Neural progenitor cell (in vitro differentiated cells): ENCODE measurements at regions not wholly inside any gene's neighbourhood (a gene's known extent, or its start where the extent isn't known, plus 50 kb on each side); places are given as distances from the start of the nearest gene placed in this dataset.

Source experiments
- EZH2phosphoT487 ChIP-seq: fragments of 200-600 bp; sonication (generic); IDR thresholded peaks from 2 replicates; pipeline ENCODE4 v1.6.1; 2017; ENCODE audit warnings: antibody characterized with exemption
- TF ChIP-seq, protein P1 (sequence below): fragments of 200-600 bp; sonication (generic); IDR thresholded peaks from 2 replicates; pipeline ENCODE4 v1.5.1; 2017; ENCODE audit warnings: antibody characterized with exemption, mild to moderate bottlenecking

DNA sequence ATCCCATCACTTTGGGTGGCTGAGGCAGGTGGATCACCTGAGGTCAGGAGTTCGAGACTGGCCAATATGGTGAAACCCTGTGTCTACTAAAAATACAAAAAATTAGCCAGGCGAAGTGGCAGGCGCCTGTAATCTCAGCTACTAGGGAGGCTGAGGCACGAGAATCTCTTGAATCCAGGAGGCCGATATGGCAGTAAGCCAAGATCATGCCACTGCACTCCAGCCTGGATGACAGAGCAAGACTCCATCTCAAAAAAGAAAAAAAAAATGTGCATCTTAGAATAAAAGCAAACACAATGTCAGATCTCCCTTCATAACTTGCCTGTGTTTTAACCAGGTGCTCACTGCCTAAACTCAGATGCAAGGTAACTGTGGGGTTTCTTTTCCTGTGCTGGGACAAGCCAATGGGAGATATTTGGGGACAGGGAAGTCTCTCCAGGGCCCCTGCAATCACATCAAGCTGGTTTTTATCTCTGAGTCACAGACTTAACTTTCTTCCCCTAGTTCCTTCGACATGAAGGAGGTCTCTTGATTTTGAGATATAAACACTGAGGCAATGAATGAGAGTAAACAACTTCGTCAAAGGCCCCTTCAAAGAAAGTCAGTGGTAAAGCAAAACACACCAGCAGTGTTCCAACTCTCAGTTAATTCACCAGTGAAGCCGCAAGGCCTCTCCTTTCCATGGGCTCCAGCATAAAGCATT is 99.1 kb downstream of the SNX18 start:
- no peak for TF ChIP-seq EZH2phosphoT487
- TF ChIP-seq, protein P1, sequence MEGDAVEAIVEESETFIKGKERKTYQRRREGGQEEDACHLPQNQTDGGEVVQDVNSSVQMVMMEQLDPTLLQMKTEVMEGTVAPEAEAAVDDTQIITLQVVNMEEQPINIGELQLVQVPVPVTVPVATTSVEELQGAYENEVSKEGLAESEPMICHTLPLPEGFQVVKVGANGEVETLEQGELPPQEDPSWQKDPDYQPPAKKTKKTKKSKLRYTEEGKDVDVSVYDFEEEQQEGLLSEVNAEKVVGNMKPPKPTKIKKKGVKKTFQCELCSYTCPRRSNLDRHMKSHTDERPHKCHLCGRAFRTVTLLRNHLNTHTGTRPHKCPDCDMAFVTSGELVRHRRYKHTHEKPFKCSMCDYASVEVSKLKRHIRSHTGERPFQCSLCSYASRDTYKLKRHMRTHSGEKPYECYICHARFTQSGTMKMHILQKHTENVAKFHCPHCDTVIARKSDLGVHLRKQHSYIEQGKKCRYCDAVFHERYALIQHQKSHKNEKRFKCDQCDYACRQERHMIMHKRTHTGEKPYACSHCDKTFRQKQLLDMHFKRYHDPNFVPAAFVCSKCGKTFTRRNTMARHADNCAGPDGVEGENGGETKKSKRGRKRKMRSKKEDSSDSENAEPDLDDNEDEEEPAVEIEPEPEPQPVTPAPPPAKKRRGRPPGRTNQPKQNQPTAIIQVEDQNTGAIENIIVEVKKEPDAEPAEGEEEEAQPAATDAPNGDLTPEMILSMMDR, result no peak
